Spleen (tissue), 11 donors: ENCODE measurements at regions not wholly inside any gene's neighbourhood (a gene's known extent, or its start where the extent isn't known, plus 50 kb on each side); places are given as distances from the start of the nearest gene placed in this dataset.

Experiments used
- DNase-seq: peaks from one replicate; pipeline ENCODE4 v3.0.0-alpha.2; 2020
- H3K27ac ChIP-seq, 8 donors: fragments of 200-600 bp; sonication (generic) in 7 of 8; 1 replicate in 4 of 8; 2 replicates in 4 of 8; pipeline versions ENCODE4 v1.5.0 to v1.8.0; 2016 to 2021; ENCODE audit warnings: inconsistent platforms in 4 of 8, mild to moderate bottlenecking in 4 of 8, moderate library complexity in 1 of 8
- H3K27me3 ChIP-seq, 7 donors: fragments of 200-600 bp; sonication (generic) in 6 of 7; replicated peaks in 1 of 7; 1 replicate in 4 of 7; 2 replicates in 3 of 7; pipeline versions ENCODE4 v1.5.0 to v1.8.0; 2016 to 2021; ENCODE audit warnings: inconsistent platforms in 3 of 7, mild to moderate bottlenecking in 1 of 7
- H3K36me3 ChIP-seq, 6 donors: fragments of 200-600 bp; sonication (generic) in 5 of 6; 1 replicate in 4 of 6; 2 replicates in 2 of 6; pipeline versions ENCODE4 v1.5.0 to v1.8.0; 2016 to 2021; ENCODE audit warnings: inconsistent platforms in 2 of 6
- H3K4me1 ChIP-seq, 6 donors: fragments of 200-600 bp; sonication (generic) in 5 of 6; 1 replicate in 3 of 6; 2 replicates in 3 of 6; pipeline versions ENCODE4 v1.5.0 to v1.8.0; 2016 to 2021; ENCODE audit warnings: inconsistent platforms in 3 of 6
- H3K4me3 ChIP-seq, 8 donors: fragments of 200-600 bp; sonication (generic) in 7 of 8; 1 replicate in 4 of 8; 2 replicates in 4 of 8; pipeline versions ENCODE4 v1.5.0 to v1.8.0; 2016 to 2021; ENCODE audit warnings: inconsistent platforms in 4 of 8, mild to moderate bottlenecking in 4 of 8, moderate library complexity in 2 of 8
- H3K9me3 ChIP-seq, 8 donors: fragments of 200-600 bp; sonication (generic) in 7 of 8; 1 replicate in 4 of 8; 2 replicates in 4 of 8; pipeline versions ENCODE4 v1.5.0 to v1.8.0; 2016 to 2021; ENCODE audit warnings: inconsistent platforms in 4 of 8
- CTCF ChIP-seq, 11 experiments: fragments of 200-600 bp in 7 of 11; fragments of 450-650 bp in 4 of 11; sonication (generic) in 4 of 11; IDR thresholded peaks in 8 of 11; conservative IDR thresholded peaks in 3 of 11; 1 replicate in 7 of 11; 2 replicates in 4 of 11; pipeline versions ENCODE4 v1.4.0 to v1.8.0; 2016 to 2021; ENCODE audit warnings: antibody characterized with exemption in 11 of 11, inconsistent platforms in 4 of 11, mild to moderate bottlenecking in 1 of 11
- POLR2A ChIP-seq, 3 donors: fragments of 450-650 bp; IDR thresholded peaks; one replicate each; pipeline ENCODE4 v1.5.1; 2017; ENCODE audit warnings: antibody characterized with exemption in 3 of 3, mild to moderate bottlenecking in 1 of 3
- POLR2AphosphoS5 ChIP-seq, 3 donors: sonication (generic); formaldehyde crosslinking; IDR thresholded peaks; one replicate each; pipeline ENCODE4 v1.5.1; 2017; ENCODE audit warnings: antibody characterized with exemption in 3 of 3
- WGBS, 5 donors: extraction: QIAGEN DNeasy Blood & Tissue Kit in 3 of 5; methylation state at CpG; one replicate each; pipeline versions ENCODE4 v1.1.5 to v1.1.7; 2013 to 2018; 5-methylcytosine and 5-hydroxymethylcytosine counted together
- intact Hi-C: fragments of 100-400 bp; cut with DNase I; formaldehyde crosslinking; loops from one replicate; pipeline ENCODE4 v1.15.0; 2023; ENCODE audit warnings: low total_unique reads
- donor health status: healthy with polysubstance abuse.
- donor health status: DM: no; HTN: no; CAD: no; lungs with moderate emphysema.
- donor health status: DM: no; HTN: no; CAD: no.
- donor health status: Bipolar disorder and iron deficiency.
- donor health status: healthy.
- donor health status: DM: no; HTN: no; CAD: no.
- donor health status: DM: yes; HTN: yes; CAD: no.

- no peak overlapping the region for H3K4me3 ChIP-seq
- WGBS, 5 donors: 88 to 92% (median 90%) methylated on average over 5 of the region's 5 CpGs
- H3K27me3 ChIP-seq: no peaks in the 10 kb centered on the region
- no peak overlapping the region for H3K27ac ChIP-seq
- TF ChIP-seq POLR2AphosphoS5 (IDR thresholded peaks at IDR 0.05): no peak
- no peak for TF ChIP-seq CTCF (IDR thresholded peaks at IDR 0.05 in 8 of 11, conservative IDR thresholded peaks at IDR 0.05 in 3 of 11)
- no peaks in the 10 kb centered on the region for H3K4me1 ChIP-seq
- no peaks in the 10 kb centered on the region for H3K9me3 ChIP-seq
- DNase-seq: no peak
- H3K36me3 ChIP-seq: no peaks in the 10 kb centered on the region
- intact Hi-C loops: no loop called here
These were observed 167.4 kb upstream of the MPPED2 start for GRCh38 chr11:30753504-30753903.

DNA sequence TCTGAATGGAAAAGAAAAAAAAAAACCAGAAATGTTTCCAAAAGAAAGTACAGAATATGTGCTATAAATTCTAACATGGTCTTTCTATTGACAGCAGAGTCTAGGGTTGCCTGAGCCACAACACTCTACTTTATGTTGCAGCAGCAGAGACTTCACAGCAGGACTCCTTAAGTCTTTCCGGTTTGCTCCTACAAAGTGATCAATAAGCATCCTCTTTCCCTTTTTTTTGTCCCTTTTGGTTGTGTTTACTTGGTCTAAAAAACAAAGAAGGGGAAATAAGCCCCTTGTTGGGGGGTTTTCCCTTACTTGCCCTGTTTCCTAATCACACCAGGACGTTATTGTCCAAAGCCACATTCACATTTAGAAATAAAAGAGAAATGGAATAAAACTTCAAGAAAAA lies 163.1 kb upstream of the MPPED2 start:
- H3K27me3 ChIP-seq: no peaks in the 10 kb centered on the region
- no peaks in the 10 kb centered on the region for H3K4me1 ChIP-seq
- 44 to 61% (median 53%) methylated on average over 2 of the region's 2 CpGs for WGBS, 5 donors
- no peaks in the 10 kb centered on the region for H3K36me3 ChIP-seq
- TF ChIP-seq POLR2AphosphoS5 (IDR thresholded peaks at IDR 0.05): no peak
- no peak overlapping the region for H3K27ac ChIP-seq
- DNase-seq: no peak
- no peaks in the 10 kb centered on the region for H3K9me3 ChIP-seq
- no peak overlapping the region for H3K4me3 ChIP-seq
- intact Hi-C loops: no loop called here

DNA sequence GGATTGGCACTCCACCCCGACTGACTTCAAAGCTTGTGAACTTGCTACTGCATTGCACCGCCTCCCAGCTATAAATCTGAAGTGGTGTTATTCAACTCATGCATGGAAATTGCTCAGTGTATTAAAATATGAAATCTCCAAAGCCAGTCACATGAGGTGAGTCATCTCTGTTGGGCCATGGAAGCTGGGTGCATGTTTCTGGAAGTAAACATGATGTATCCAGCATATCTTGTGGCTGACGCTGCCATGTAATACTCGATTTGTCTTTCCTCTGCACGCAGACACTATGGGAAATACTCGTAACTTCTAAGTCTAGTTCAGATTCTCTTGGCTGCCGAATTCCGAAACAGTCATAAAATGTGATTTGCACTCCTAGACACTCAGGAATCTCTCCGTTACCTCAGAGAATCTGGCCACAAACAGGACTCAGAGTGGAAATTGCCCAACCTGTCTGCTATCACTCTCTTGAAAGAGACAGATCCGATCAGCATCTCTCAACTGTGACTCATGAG lies 154.9 kb upstream of the MPPED2 start:
- Histone ChIP-seq H3K4me1 (no peaks in the 10 kb centered on the region), H3K4me3 (no peak overlapping the region), H3K36me3 (no peaks in the 10 kb centered on the region), H3K9me3 (peaks cover 0 to 4% (median 0%) of the 10 kb centered on the region in 8 donors), H3K27ac (no peak overlapping the region), H3K27me3 (no peaks in the 10 kb centered on the region)
- no peak for TF ChIP-seq CTCF (IDR thresholded peaks at IDR 0.05 in 8 of 11, conservative IDR thresholded peaks at IDR 0.05 in 3 of 11)
- no peak for TF ChIP-seq POLR2A (IDR thresholded peaks at IDR 0.05)
- no peak for TF ChIP-seq POLR2AphosphoS5 (IDR thresholded peaks at IDR 0.05)
- intact Hi-C loops: no loop called here
- DNase-seq: no peak
- WGBS, 5 donors: 82 to 95% (median 90%) methylated on average over 10 of the region's 10 CpGs

- intact Hi-C loops: no loop called here
- no peak for DNase-seq
- WGBS, 5 donors: 68 to 88% (median 79%) methylated on average over 1 of the region's 1 CpG
- peaks cover 0 to 4% (median 0%) of the 10 kb centered on the region in 8 donors for H3K9me3 ChIP-seq
- H3K27ac ChIP-seq: no peak overlapping the region
- TF ChIP-seq CTCF (IDR thresholded peaks at IDR 0.05 in 8 of 11, conservative IDR thresholded peaks at IDR 0.05 in 3 of 11) (no peak), POLR2AphosphoS5 (IDR thresholded peaks at IDR 0.05) (no peak), POLR2A (IDR thresholded peaks at IDR 0.05) (no peak)
- H3K36me3 ChIP-seq: no peaks in the 10 kb centered on the region
- H3K27me3 ChIP-seq: no peaks in the 10 kb centered on the region
- no peak overlapping the region for H3K4me3 ChIP-seq
- H3K4me1 ChIP-seq: no peaks in the 10 kb centered on the region
These were observed 153.9 kb upstream of the MPPED2 start for GRCh38 chr11:30740091-30740490.

GRCh38 chr11:30735946-30736345 lies 149.8 kb upstream of the MPPED2 start:
- TF ChIP-seq POLR2AphosphoS5 (IDR thresholded peaks at IDR 0.05) (no peak), POLR2A (IDR thresholded peaks at IDR 0.05) (no peak), CTCF (IDR thresholded peaks at IDR 0.05 in 8 of 11, conservative IDR thresholded peaks at IDR 0.05 in 3 of 11) (no peak)
- H3K27me3 ChIP-seq: no peaks in the 10 kb centered on the region
- no peak for DNase-seq
- H3K9me3 ChIP-seq: peaks cover 0 to 4% (median 0%) of the 10 kb centered on the region in 8 donors
- H3K4me3 ChIP-seq: no peak overlapping the region
- H3K36me3 ChIP-seq: no peaks in the 10 kb centered on the region
- H3K27ac ChIP-seq: no peak overlapping the region
- intact Hi-C loops: no loop called here
- H3K4me1 ChIP-seq: no peaks in the 10 kb centered on the region
